Cardiac muscle cell (in vitro differentiated cells and primary cell): ENCODE measurements at regions not wholly inside any gene's neighbourhood (a gene's known extent, or its start where the extent isn't known, plus 50 kb on each side); places are given as distances from the start of the nearest gene placed in this dataset.

Source experiments
- DNase-seq, 2 donors: peaks; one replicate each; pipeline versions ENCODE4 v3.0.0 to v3.0.0-alpha.2; 2010 to 2017; ENCODE audit warnings: low read depth in 1 of 2, low spot score in 1 of 2
- H3K27ac ChIP-seq: fragments of 200-600 bp; sonication (generic); 2 replicates; pipeline ENCODE4 v1.5.1; 2016
- H3K27me3 ChIP-seq: fragments of 200-600 bp; sonication (generic); 2 replicates; pipeline ENCODE4 v1.6.0; 2016; ENCODE audit warnings: control low read depth
- H3K36me3 ChIP-seq: fragments of 200-600 bp; sonication (generic); 2 replicates; pipeline ENCODE4 v1.5.1; 2016; ENCODE audit warnings: control low read depth
- H3K4me1 ChIP-seq: fragments of 200-600 bp; sonication (generic); 2 replicates; pipeline ENCODE4 v1.8.1; 2017; ENCODE audit warnings: low read depth, mild to moderate bottlenecking, mixed run types
- H3K4me3 ChIP-seq: fragments of 200-600 bp; sonication (generic); 2 replicates; pipeline ENCODE4 v1.5.1; 2016; ENCODE audit warnings: mild to moderate bottlenecking
- H3K9me3 ChIP-seq: fragments of 200-600 bp; sonication (generic); 2 replicates; pipeline ENCODE4 v1.5.1; 2017; ENCODE audit warnings: low read depth, mild to moderate bottlenecking, control low read depth
- CTCF ChIP-seq: IDR thresholded peaks from 2 replicates; pipeline ENCODE4 v1.5.1; 2012; ENCODE audit warnings: low read depth, mild to moderate bottlenecking, low read length

- Histone ChIP-seq H3K27me3 (no peaks in the 10 kb centered on the region), H3K36me3 (no peaks in the 10 kb centered on the region), H3K4me3 (no peak overlapping the region), H3K9me3 (no peaks in the 10 kb centered on the region), H3K27ac (no peak overlapping the region), H3K4me1 (no peaks in the 10 kb centered on the region)
- no peak for DNase-seq
- TF ChIP-seq CTCF, result no peak
Measured at GRCh38 chr5:99651298-99651697, 722.5 kb upstream of the CHD1 start.

GRCh38 chr5:99646011-99646647, 717.3 kb upstream of the CHD1 start:
- Histone ChIP-seq H3K36me3 (no peaks in the 10 kb centered on the region), H3K9me3 (no peaks in the 10 kb centered on the region), H3K4me3 (no peak overlapping the region), H3K27ac (no peak overlapping the region), H3K27me3 (no peaks in the 10 kb centered on the region), H3K4me1 (no peaks in the 10 kb centered on the region)
- no peak for TF ChIP-seq CTCF
- DNase-seq, result no peak

GRCh38 chr5:99644822-99645221, 716.0 kb upstream of the CHD1 start:
- H3K36me3 ChIP-seq, result no peaks in the 10 kb centered on the region
- no peak overlapping the region for H3K27ac ChIP-seq
- TF ChIP-seq CTCF, result no peak
- no peaks in the 10 kb centered on the region for H3K27me3 ChIP-seq
- H3K9me3 ChIP-seq, result no peaks in the 10 kb centered on the region
- no peak overlapping the region for H3K4me3 ChIP-seq
- no peaks in the 10 kb centered on the region for H3K4me1 ChIP-seq
- no peak for DNase-seq

DNA sequence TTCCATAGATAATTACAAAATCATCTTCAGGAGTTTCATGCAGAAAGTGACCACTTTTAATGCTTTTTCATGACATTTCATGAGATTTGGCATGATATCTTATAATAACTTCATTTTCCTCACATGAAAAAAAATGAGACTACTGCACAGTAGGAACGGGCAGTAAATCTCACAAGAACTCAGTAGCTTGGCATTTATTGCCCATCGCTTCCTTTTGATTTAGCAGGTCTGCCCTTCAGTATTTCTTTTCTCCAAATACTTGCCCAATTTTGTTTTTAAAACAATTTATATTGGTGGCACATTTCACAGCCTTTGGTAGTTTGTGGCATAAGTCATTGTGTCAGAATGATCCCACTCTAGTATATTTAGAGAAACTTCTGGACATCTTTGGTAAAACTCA, 711.8 kb upstream of the CHD1 start:
- Histone ChIP-seq H3K4me3 (no peak overlapping the region), H3K27me3 (no peaks in the 10 kb centered on the region), H3K4me1 (no peaks in the 10 kb centered on the region), H3K9me3 (no peaks in the 10 kb centered on the region), H3K27ac (no peak overlapping the region), H3K36me3 (no peaks in the 10 kb centered on the region)
- TF ChIP-seq CTCF, result no peak
- DNase-seq, result no peak

DNA sequence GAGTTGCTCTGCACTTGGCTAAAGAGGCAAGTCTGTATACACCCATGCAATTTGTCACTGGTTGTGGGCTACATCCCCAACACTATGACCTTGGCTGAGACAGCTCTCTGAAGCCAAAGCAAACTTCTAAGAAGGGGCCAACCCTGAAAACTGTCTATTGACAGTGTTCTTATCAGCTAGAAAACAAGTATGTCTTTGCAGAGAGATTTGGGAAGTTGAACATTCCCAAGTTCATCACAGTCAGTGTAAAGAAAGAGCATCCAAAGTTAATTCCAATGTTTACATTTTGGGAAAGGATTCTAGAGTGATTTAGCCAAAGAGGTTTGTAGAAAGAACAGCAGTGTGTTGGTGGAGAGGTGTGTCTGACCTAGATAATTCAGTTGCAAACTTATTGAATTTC, 711.1 kb upstream of the CHD1 start:
- no peaks in the 10 kb centered on the region for H3K36me3 ChIP-seq
- no peak overlapping the region for H3K27ac ChIP-seq
- no peak for DNase-seq
- no peak for TF ChIP-seq CTCF
- H3K9me3 ChIP-seq, result no peaks in the 10 kb centered on the region
- no peaks in the 10 kb centered on the region for H3K4me1 ChIP-seq
- H3K27me3 ChIP-seq, result no peaks in the 10 kb centered on the region
- H3K4me3 ChIP-seq, result no peak overlapping the region

DNA sequence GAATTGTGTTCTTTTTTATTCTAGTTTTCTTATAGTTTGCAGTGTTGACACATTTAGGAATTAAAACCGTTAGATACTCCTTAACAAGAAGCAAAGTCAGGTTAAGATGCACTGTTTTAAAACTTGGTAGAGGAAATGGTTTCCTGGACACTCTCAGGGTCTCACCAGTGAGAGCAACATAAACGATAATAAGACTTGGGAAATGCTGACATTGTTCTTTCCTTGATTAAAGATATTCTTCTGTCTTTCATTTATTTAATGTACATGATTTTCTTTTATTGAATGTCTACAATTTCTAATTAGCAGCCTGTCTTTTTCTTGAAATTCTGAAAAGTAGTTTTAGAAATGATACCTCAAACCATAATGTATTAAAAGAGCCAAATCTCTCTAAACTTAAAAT, 707.9 kb upstream of the CHD1 start:
- Histone ChIP-seq H3K4me1 (no peaks in the 10 kb centered on the region), H3K27ac (no peak overlapping the region), H3K36me3 (no peaks in the 10 kb centered on the region), H3K27me3 (no peaks in the 10 kb centered on the region), H3K9me3 (no peaks in the 10 kb centered on the region), H3K4me3 (no peak overlapping the region)
- DNase-seq, result no peak
- no peak for TF ChIP-seq CTCF
